ENCODE measurements at regions not wholly inside any gene's neighbourhood (a gene's known extent, or its start where the extent isn't known, plus 50 kb on each side); places are given as distances from the start of the nearest gene placed in this dataset.
"Not testable (repeated sequence)": the region's sequence is repeated elsewhere in the genome, so short reads cannot be mapped to it uniquely, and the experiment has no call there.

DNA sequence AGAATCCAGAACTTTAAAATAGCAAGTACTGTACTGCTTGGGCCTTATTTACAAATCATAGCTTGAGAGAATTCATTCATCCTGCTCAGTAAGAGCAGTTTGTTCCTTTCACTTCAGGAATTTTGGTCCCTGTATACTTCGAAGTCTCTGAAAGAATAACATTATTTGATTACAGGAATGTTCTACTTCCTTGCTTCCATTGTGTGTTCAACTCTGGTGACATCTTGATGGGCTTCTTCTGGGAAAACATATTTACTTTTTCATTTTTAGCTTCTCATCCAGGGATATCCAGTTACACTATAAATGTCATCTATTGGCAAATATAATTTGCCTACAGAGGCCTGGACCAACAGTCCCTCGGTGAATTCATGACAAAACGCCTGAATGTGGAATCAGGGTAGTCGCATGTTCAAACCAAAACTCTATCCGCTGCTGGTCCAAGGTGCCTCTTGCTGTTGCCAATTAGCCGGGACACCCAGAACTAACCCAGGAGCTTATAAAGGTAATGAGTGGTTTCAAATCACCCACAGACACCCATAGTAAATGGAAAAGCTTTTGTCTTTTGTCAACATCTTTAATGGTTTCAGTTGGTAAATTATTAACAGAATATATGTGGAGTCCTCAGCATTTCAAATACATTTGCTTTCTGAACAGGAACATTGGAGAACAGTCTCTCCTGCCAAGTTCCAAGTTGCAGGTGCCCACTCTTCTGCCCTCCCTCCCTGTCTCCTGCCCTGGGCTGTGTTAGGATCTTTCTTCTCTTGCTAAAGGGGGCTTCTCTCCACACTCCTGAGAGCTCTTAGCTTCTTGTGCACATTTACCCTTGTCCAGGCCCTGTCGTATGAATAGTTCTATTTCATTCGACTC lies 162.5 kb upstream of the CITED2 start:
- peak in 1 of 2 donors; percentile 77 for DNase-seq (ENCODE audit: low read depth in 2 of 2)

- DNase-seq (ENCODE audit: low read depth in 2 of 2), result peak in 1 of 2 donors; percentile 21
Measured at GRCh38 chr6:139534472-139535115, 160.1 kb upstream of the CITED2 start.

DNA sequence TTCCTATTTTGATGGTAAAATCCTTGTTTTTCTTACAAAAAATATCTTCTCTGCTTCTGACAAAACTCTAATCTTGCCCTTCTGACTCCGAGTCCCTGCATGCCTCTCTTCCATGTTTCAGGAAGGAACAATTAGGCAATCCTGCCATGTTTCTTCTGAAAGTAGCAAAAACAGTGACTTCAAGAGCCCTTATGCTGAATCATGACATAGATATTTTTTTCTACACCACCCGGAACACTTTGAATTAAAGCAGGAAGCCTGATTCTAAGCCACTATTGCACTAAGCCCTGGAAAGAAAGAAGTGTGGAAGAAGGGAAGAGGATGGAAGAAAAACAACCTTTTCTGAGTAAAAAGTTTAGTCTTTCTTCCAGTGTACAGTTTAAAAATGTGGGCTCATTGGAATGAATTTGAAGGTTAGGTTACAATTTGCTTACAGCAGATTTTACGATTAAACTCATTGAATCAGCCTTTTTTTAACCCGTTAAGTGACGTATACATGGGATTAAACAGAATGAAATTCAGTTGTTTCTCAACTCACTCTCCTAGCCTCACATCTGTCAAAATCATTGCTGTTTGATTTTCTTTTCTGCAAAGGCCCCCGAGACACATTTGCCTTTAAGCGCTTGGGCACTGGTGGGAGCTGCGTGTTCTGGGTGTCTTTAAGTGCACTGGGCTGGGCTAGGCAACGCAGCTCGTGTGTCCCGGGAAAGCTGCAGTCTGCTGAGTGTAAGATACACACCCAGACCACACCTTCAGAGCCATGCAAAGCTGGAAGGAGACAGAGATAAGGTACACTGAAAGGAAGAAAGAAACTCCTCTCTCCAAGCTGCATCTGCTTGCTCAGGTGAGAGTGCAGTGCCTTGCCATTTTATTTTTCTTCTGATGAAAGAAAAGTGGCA lies 159.4 kb upstream of the CITED2 start:
- DNase-seq (ENCODE audit: low read depth in 2 of 2), result peak in 1 of 2 donors; percentile 81

DNA sequence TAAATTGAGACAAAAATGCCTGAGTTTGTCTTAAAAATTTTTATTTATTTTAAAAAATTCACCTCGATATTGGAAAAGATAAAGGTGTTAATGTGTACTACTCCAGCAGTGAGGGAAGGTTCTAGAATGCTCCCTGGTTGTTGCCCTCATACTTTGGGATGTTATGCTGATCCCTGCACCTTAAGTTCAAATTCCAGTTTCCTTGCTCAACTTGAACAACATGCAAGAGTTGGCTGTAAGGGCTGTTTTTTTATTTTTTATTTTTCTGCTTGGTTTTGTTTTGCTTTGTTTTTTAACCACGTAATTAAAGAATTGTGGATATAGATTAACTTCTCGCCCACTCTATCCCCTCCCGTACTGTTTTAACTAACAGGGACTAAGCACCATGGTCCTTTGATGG lies 158.7 kb upstream of the CITED2 start:
- DNase-seq (ENCODE audit: low read depth in 2 of 2), result peak in 1 of 2 donors; percentile 35

GRCh38 chr6:139531148-139532115 lies 157.0 kb upstream of the CITED2 start:
- peak in 1 of 2 donors; percentile 32 for DNase-seq (ENCODE audit: low read depth in 2 of 2)

DNA sequence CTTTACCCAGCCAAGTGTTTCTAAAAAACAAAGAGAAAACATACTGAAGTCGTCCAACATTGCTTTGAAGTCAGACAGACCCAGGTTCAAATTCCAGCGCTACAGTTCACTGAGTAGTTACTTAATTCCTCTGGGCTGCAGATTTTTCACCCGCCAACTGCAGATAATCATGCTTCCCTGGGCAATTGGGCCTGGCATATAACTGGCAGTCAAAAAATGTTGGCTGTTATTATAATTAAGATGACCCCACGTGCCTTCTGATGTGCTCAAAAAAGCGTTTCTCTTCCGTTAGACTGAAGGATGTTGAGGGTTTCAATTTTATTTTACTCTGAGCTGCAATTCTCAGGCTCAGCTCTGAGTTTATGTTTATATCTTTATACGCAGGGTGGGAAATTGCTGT lies 156.1 kb upstream of the CITED2 start:
- no peak for DNase-seq (ENCODE audit: low read depth in 2 of 2)

GRCh38 chr6:139529420-139529819 lies 155.0 kb upstream of the CITED2 start:
- DNase-seq (ENCODE audit: low read depth in 2 of 2), result no peak

GRCh38 chr6:139528471-139528870 lies 154.0 kb upstream of the CITED2 start:
- no peak for DNase-seq (ENCODE audit: low read depth in 2 of 2)

GRCh38 chr6:139525415-139525814 lies 151.0 kb upstream of the CITED2 start:
- no peak for DNase-seq (ENCODE audit: low read depth in 2 of 2)

GRCh38 chr6:139523986-139524385 lies 149.5 kb upstream of the CITED2 start:
- DNase-seq (ENCODE audit: low read depth in 2 of 2), result no peak

DNA sequence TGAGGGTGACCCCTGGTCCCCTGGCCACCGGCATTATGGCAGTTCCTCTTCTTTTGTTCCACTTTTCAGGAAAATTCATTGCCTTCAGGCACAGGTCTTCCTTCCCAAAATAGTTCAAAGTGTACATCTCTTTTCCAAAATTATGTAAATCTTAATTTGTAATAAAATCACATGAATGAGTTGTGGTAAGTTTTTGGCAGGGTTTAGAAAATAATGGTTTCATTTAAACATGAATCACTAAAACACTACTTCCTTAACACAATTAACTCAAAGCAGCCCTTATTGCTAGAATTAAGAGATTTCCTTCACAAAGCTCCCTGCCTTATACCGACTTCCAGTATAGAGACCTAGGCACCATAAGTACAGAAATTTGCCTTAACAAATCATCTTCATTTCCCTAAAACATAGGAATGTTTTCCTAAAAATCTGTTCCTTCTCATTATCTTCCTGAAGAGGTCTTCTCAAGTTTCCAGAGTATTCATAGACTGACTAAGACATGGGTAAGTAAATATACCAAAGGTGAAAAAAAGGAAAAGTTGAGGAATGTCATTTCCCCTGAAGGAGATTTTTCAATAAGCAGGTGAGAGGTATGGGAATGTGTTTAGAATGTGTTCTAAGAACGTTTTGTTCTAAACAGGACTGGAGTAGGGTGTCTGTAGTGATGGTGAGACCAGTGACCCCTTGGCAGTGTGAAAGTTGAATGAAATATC lies 148.2 kb upstream of the CITED2 start:
- no peak for DNase-seq (ENCODE audit: low read depth in 2 of 2)

- no peak for DNase-seq (ENCODE audit: low read depth in 2 of 2)
Measured at GRCh38 chr6:139521338-139521737, 146.9 kb upstream of the CITED2 start.

DNA sequence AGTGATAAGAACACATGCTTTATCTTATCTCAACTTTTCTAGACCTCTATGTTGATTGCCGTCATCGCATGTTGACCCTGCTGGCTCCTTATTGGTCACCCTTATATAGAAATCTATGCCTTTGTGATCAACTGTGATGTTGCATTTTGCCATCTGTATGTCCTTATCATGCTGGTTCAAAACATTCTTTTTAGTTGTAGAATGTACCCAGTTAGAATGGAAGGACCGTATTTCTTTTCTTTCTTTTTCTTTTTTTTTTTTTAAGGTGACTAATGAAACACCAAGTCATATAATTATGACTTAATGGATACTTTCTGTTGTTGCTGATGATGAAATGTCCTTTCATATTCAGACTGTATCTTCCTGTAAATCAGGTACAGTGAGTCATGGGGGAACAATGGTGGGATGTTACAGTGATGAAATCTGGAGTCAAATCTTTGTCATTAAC lies 145.9 kb upstream of the CITED2 start:
- DNase-seq (ENCODE audit: low read depth in 2 of 2), result peak; percentile 58 to 74

GRCh38 chr6:139519571-139520031 lies 145.2 kb upstream of the CITED2 start:
- DNase-seq (ENCODE audit: low read depth in 2 of 2), result no peak

DNA sequence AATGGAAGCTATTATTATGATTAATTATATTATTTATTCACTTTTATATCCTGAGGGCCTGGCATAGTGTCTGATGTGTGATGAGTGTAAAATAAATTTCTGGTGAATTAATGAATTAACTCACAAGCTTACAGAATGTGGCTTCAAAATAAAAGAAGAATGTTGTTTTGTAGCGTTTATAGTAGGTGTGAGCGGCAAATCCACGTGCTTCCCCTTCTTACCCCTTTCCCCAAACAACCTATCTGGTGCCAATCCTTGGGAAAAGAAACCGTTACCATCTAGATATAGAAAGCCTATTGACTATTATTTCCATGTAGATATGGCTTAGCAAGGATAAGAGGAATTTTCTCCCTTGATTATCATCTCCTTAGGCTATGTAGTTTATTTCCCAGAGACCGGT lies 144.6 kb upstream of the CITED2 start:
- no peak for DNase-seq (ENCODE audit: low read depth in 2 of 2)

DNA sequence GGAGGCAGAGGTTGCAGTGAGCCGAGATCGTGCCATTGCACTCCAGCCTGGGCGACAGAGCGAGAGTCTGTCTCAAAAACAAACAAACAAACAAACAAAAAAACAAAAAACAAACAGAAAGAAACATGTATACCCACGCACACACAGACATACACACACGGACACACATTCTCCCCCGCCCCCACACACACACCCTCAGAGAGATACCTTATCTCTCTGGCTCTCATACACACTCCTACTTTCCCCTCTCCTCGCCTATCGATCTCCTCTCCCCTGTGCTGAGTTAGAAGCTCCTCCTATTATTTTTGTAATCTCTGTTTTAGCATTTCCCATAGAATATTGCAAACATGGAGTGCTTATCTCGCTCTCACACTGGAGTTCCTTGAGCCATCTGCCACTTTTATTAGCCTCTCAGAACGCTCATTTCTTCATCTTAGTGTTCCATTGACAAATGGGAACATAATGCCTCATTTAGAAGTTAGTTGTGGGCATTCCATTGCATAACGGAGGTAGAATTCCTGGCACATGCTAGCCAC lies 144.2 kb upstream of the CITED2 start:
- no peak for DNase-seq (ENCODE audit: low read depth in 2 of 2)

DNA sequence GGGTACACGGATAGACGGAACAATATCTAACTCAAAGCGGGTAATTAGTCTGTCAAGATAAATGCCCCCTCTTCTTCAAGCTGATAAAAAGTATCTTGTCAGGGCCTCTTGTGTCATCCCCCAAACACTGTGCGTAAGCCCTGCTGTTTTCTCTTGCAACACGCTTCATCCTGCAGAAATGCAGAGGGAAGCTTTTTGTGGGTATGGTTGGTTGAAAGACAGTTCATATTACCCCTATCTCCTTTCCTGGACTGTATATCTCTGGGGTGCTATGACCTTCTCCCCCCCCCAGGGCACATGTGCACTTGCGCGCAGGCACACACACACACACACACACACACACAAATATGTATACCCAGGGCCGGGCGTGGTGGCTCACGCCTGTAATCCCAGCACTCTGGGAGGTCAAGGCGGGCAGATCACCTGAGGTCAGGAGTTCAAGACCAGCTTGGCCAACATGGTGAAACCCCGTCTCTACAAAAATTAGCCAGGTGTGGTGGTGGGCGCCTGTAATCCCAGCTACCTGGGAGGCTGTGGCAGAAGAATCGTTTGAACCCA lies 143.6 kb upstream of the CITED2 start:
- DNase-seq (ENCODE audit: low read depth in 2 of 2), result not testable (repeated sequence)

- no peak for DNase-seq (ENCODE audit: low read depth in 2 of 2)
Measured at GRCh38 chr6:139515511-139515910, 141.1 kb upstream of the CITED2 start.

GRCh38 chr6:139514819-139515218 lies 140.4 kb upstream of the CITED2 start:
- no peak for DNase-seq (ENCODE audit: low read depth in 2 of 2)

All from dermis microvascular lymphatic vessel endothelial cell (primary cell).